ENCODE measurements at regions not wholly inside any gene's neighbourhood (a gene's known extent, or its start where the extent isn't known, plus 50 kb on each side); places are given as distances from the start of the nearest gene placed in this dataset.
"Not testable (repeated sequence)": the region's sequence is repeated elsewhere in the genome, so short reads cannot be mapped to it uniquely, and the experiment has no call there.

- no peak for DNase-seq
Measured at GRCh38 chr1:99504287-99504686, 141.6 kb upstream of the PALMD start.

- DNase-seq: no peak
Measured at GRCh38 chr1:99506631-99507030, 139.3 kb upstream of the PALMD start.

- not testable (repeated sequence) for DNase-seq
Measured at GRCh38 chr1:99507446-99507845, 138.5 kb upstream of the PALMD start.

GRCh38 chr1:99507906-99508732 is 137.8 kb upstream of the PALMD start:
- DNase-seq: no peak

GRCh38 chr1:99508733-99509445 is 137.0 kb upstream of the PALMD start:
- DNase-seq: not testable (repeated sequence)

- not testable (repeated sequence) for DNase-seq
Measured at GRCh38 chr1:99514823-99515552, 130.9 kb upstream of the PALMD start.

GRCh38 chr1:99516141-99516540 is 129.8 kb upstream of the PALMD start:
- no peak for DNase-seq

- no peak for DNase-seq
Measured at GRCh38 chr1:99520121-99520520, 125.8 kb upstream of the PALMD start.

GRCh38 chr1:99525331-99525730 is 120.6 kb upstream of the PALMD start:
- DNase-seq: no peak

GRCh38 chr1:99527078-99527477 is 118.8 kb upstream of the PALMD start:
- no peak for DNase-seq

- no peak for DNase-seq
Measured at GRCh38 chr1:99527545-99527944, 118.4 kb upstream of the PALMD start.

- DNase-seq: no peak
Measured at GRCh38 chr1:99529002-99529401, 116.9 kb upstream of the PALMD start.

- DNase-seq: no peak
Measured at GRCh38 chr1:99531578-99532275, 114.2 kb upstream of the PALMD start.

- DNase-seq: no peak
Measured at GRCh38 chr1:99532276-99532580, 113.7 kb upstream of the PALMD start.

- DNase-seq: no peak
Measured at GRCh38 chr1:99533909-99534637, 111.8 kb upstream of the PALMD start.

GRCh38 chr1:99534638-99534930 is 111.3 kb upstream of the PALMD start:
- no peak for DNase-seq

GRCh38 chr1:99535470-99536164 is 110.3 kb upstream of the PALMD start:
- no peak for DNase-seq

- no peak for DNase-seq
Measured at GRCh38 chr1:99537886-99538617, 107.9 kb upstream of the PALMD start.

GRCh38 chr1:99538618-99538956 is 107.3 kb upstream of the PALMD start:
- DNase-seq: no peak

GRCh38 chr1:99539131-99539530 is 106.8 kb upstream of the PALMD start:
- no peak for DNase-seq

GRCh38 chr1:99540744-99541143 is 105.2 kb upstream of the PALMD start:
- DNase-seq: no peak

GRCh38 chr1:99544328-99544727 is 101.6 kb upstream of the PALMD start:
- DNase-seq: no peak

Measured in activated naive CD4-positive, alpha-beta T cell treated with anti-CD3 and anti-CD28 coated beads, Interleukin-2, amount 50 U/mL, for 16 hours (primary cell).